ENCODE measurements at regions not wholly inside any gene's neighbourhood (a gene's known extent, or its start where the extent isn't known, plus 50 kb on each side); places are given as distances from the start of the nearest gene placed in this dataset.

GRCh38 chr17:65444049-65444448 lies 117.4 kb downstream of the AXIN2 start:
- no peak for DNase-seq

GRCh38 chr17:65442691-65443090 lies 118.8 kb downstream of the AXIN2 start:
- DNase-seq: no peak

GRCh38 chr17:65442250-65442649 lies 119.2 kb downstream of the AXIN2 start:
- DNase-seq: peak; percentile 30

GRCh38 chr17:65441053-65441605 lies 120.3 kb downstream of the AXIN2 start:
- DNase-seq: no peak

GRCh38 chr17:65438708-65439294 lies 122.6 kb downstream of the AXIN2 start:
- DNase-seq: no peak

- DNase-seq: no peak
These were observed 123.3 kb downstream of the AXIN2 start for GRCh38 chr17:65438173-65438572.

- DNase-seq: no peak
These were observed 124.6 kb downstream of the AXIN2 start for GRCh38 chr17:65436871-65437270.

- no peak for DNase-seq
These were observed 126.6 kb downstream of the AXIN2 start for GRCh38 chr17:65434878-65435277.

GRCh38 chr17:65434251-65434650 lies 127.2 kb downstream of the AXIN2 start:
- no peak for DNase-seq

GRCh38 chr17:65433592-65433991 lies 127.9 kb downstream of the AXIN2 start:
- DNase-seq: peak; percentile 13

GRCh38 chr17:65433157-65433556 lies 128.3 kb downstream of the AXIN2 start:
- DNase-seq: no peak

- DNase-seq: no peak
These were observed 130.3 kb downstream of the AXIN2 start for GRCh38 chr17:65431116-65431515.

- no peak for DNase-seq
These were observed 131.1 kb downstream of the AXIN2 start for GRCh38 chr17:65430209-65430833.

- DNase-seq: no peak
These were observed 137.9 kb downstream of the AXIN2 start for GRCh38 chr17:65423346-65424140.

GRCh38 chr17:65418622-65419021 lies 142.8 kb downstream of the AXIN2 start:
- DNase-seq: no peak

GRCh38 chr17:65417406-65418221 lies 143.8 kb downstream of the AXIN2 start:
- no peak for DNase-seq

GRCh38 chr17:65415991-65416390 lies 145.5 kb downstream of the AXIN2 start:
- DNase-seq: no peak

GRCh38 chr17:65413390-65413789 lies 148.1 kb downstream of the AXIN2 start:
- no peak for DNase-seq

GRCh38 chr17:65409381-65409780 lies 152.1 kb downstream of the AXIN2 start:
- DNase-seq: no peak

GRCh38 chr17:65408050-65408449 lies 153.4 kb downstream of the AXIN2 start:
- no peak for DNase-seq

- DNase-seq: no peak
These were observed 154.4 kb downstream of the AXIN2 start for GRCh38 chr17:65407017-65407416.

GRCh38 chr17:65406552-65406951 lies 154.9 kb downstream of the AXIN2 start:
- no peak for DNase-seq

GRCh38 chr17:65405563-65405962 lies 155.9 kb downstream of the AXIN2 start:
- DNase-seq: no peak
